SK-N-SH treated with all-trans-retinoic acid at 6 μM for 48 hours (cell line): ENCODE measurements at regions not wholly inside any gene's neighbourhood (a gene's known extent, or its start where the extent isn't known, plus 50 kb on each side); places are given as distances from the start of the nearest gene placed in this dataset.

Experiments
- ARNTL ChIP-seq: fragments of 450-650 bp; formaldehyde crosslinking; IDR thresholded peaks from 2 replicates; pipeline ENCODE4 v1.5.0; 2020; ENCODE audit warnings: low read depth, mild to moderate bottlenecking, moderate library complexity, borderline replicate concordance
- CREB5 ChIP-seq: fragments of 250-450 bp; sonication (Bioruptor Pico); IDR thresholded peaks from 2 replicates; pipeline ENCODE4 v1.5.1; 2020; ENCODE audit warnings: low read depth, mild to moderate bottlenecking, moderate library complexity
- CSDC2 ChIP-seq: fragments of 250-450 bp; sonication (Bioruptor Pico); IDR thresholded peaks from 2 replicates; pipeline ENCODE4 v1.5.0; 2020; ENCODE audit warnings: mild to moderate bottlenecking, moderate library complexity
- PPARA ChIP-seq: fragments of 250-450 bp; sonication (Bioruptor Pico); IDR thresholded peaks from 2 replicates; pipeline ENCODE4 v1.5.0; 2020; ENCODE audit warnings: mild to moderate bottlenecking, borderline replicate concordance
- RARB ChIP-seq: fragments of 250-450 bp; sonication (Bioruptor Pico); IDR thresholded peaks from 2 replicates; pipeline ENCODE4 v1.8.0; 2021; ENCODE audit warnings: mild to moderate bottlenecking, moderate library complexity
- ZNF8 ChIP-seq: fragments of 450-650 bp; formaldehyde crosslinking; IDR thresholded peaks from 2 replicates; pipeline ENCODE4 v1.5.0; 2020; ENCODE audit warnings: mild to moderate bottlenecking, moderate library complexity

- no peak for TF ChIP-seq PPARA
- no peak for TF ChIP-seq ZNF8 (CRISPR knock-in tag)
- no peak for TF ChIP-seq RARB (CRISPR knock-in tag)
- TF ChIP-seq CREB5 (CRISPR knock-in tag): no peak
- no peak for TF ChIP-seq CSDC2
- no peak for TF ChIP-seq ARNTL
Measured at GRCh38 chr4:114393295-114394038, 205.1 kb upstream of the UGT8 start.
